ENCODE measurements at regions not wholly inside any gene's neighbourhood (a gene's known extent, or its start where the extent isn't known, plus 50 kb on each side); places are given as distances from the start of the nearest gene placed in this dataset.

GRCh38 chr17:65312718-65313377 lies 175.7 kb downstream of the RGS9 start:
- no peaks in the 10 kb centered on the region for H3K4me1 ChIP-seq
- no peaks in the 10 kb centered on the region for H3K36me3 ChIP-seq
- no peak overlapping the region for H3K27ac ChIP-seq
- TF ChIP-seq CTCF (IDR thresholded peaks at IDR 0.05) (no peak), POLR2AphosphoS5 (IDR thresholded peaks at IDR 0.05; ENCODE audit: insufficient read depth in 1 of 2, low read depth in 1 of 2) (no peak), POLR2A (IDR thresholded peaks at IDR 0.05) (no peak)
- H3K4me3 ChIP-seq, result no peak overlapping the region
- no peaks in the 10 kb centered on the region for H3K9me3 ChIP-seq
- intact Hi-C loops (cut with DNase I), result no loop called here
- H3K27me3 ChIP-seq, result no peaks in the 10 kb centered on the region
- DNase-seq (ENCODE audit: extremely low spot score in 2 of 2), result no peak

GRCh38 chr17:65311261-65311660 lies 174.1 kb downstream of the RGS9 start:
- intact Hi-C loops (cut with DNase I), result no loop called here
- no peaks in the 10 kb centered on the region for H3K36me3 ChIP-seq
- H3K4me1 ChIP-seq, result no peaks in the 10 kb centered on the region
- no peak for DNase-seq (ENCODE audit: extremely low spot score in 2 of 2)
- no peaks in the 10 kb centered on the region for H3K27me3 ChIP-seq
- no peaks in the 10 kb centered on the region for H3K9me3 ChIP-seq
- TF ChIP-seq POLR2A (IDR thresholded peaks at IDR 0.05) (no peak), CTCF (IDR thresholded peaks at IDR 0.05) (no peak), POLR2AphosphoS5 (IDR thresholded peaks at IDR 0.05; ENCODE audit: insufficient read depth in 1 of 2, low read depth in 1 of 2) (no peak)
- H3K4me3 ChIP-seq, result no peak overlapping the region
- H3K27ac ChIP-seq, result no peak overlapping the region

- intact Hi-C loops (cut with DNase I), result no loop called here
- Histone ChIP-seq H3K27me3 (no peaks in the 10 kb centered on the region), H3K4me3 (no peak overlapping the region), H3K36me3 (no peaks in the 10 kb centered on the region), H3K9me3 (no peaks in the 10 kb centered on the region), H3K4me1 (no peaks in the 10 kb centered on the region), H3K27ac (no peak overlapping the region)
- no peak for DNase-seq (ENCODE audit: extremely low spot score in 2 of 2)
- TF ChIP-seq POLR2AphosphoS5 (IDR thresholded peaks at IDR 0.05; ENCODE audit: insufficient read depth in 1 of 2, low read depth in 1 of 2), result no peak
- TF ChIP-seq CTCF (IDR thresholded peaks at IDR 0.05), result no peak
- TF ChIP-seq POLR2A (IDR thresholded peaks at IDR 0.05), result no peak
Measured at GRCh38 chr17:65307961-65308316, 170.8 kb downstream of the RGS9 start.

GRCh38 chr17:65307081-65307960 lies 170.2 kb downstream of the RGS9 start:
- H3K27me3 ChIP-seq, result no peaks in the 10 kb centered on the region
- no peak for DNase-seq (ENCODE audit: extremely low spot score in 2 of 2)

More at GRCh38 chr17:65307081-65307960, 170.2 kb downstream of the RGS9 start:
- no peak for TF ChIP-seq POLR2A (IDR thresholded peaks at IDR 0.05)
- TF ChIP-seq POLR2AphosphoS5 (IDR thresholded peaks at IDR 0.05; ENCODE audit: insufficient read depth in 1 of 2, low read depth in 1 of 2), result no peak
- TF ChIP-seq CTCF (IDR thresholded peaks at IDR 0.05), result no peak
- no peaks in the 10 kb centered on the region for H3K4me1 ChIP-seq
- H3K9me3 ChIP-seq, result no peaks in the 10 kb centered on the region
- no peak overlapping the region for H3K27ac ChIP-seq
- intact Hi-C loops (cut with DNase I), result no loop called here
- no peak overlapping the region for H3K4me3 ChIP-seq
- H3K36me3 ChIP-seq, result no peaks in the 10 kb centered on the region

Measured in vagina (tissue), 2 donors.